ENCODE measurements at regions not wholly inside any gene's neighbourhood (a gene's known extent, or its start where the extent isn't known, plus 50 kb on each side); places are given as distances from the start of the nearest gene placed in this dataset.

- H3K14ac ChIP-seq (ENCODE audit: insufficient read length), result no peak overlapping the region
- TF ChIP-seq GTF2F1 (IDR thresholded peaks at IDR 0.05; ENCODE audit: borderline replicate concordance, low read depth, low read length), result no peak
- TF ChIP-seq NRF1 (IDR thresholded peaks at IDR 0.05; ENCODE audit: low read depth, low read length), result no peak
- TF ChIP-seq HDAC2 (IDR thresholded peaks at IDR 0.05; ENCODE audit: borderline replicate concordance in 1 of 2, low read depth in 2 of 2, low read length in 2 of 2), result no peak
- TF ChIP-seq RXRA (IDR thresholded peaks at IDR 0.05; ENCODE audit: insufficient read depth, low read depth, low read length), result no peak
- TF ChIP-seq CTBP2 (IDR thresholded peaks at IDR 0.05; ENCODE audit: borderline replicate concordance, insufficient read depth, insufficient read length, low read length), result no peak
- no peak for TF ChIP-seq ASH2L (IDR thresholded peaks at IDR 0.05; ENCODE audit: low read length)
- no peak for TF ChIP-seq EGR1 (IDR thresholded peaks at IDR 0.05; ENCODE audit: borderline replicate concordance, low read depth, low read length)
- TF ChIP-seq E2F6 (IDR thresholded peaks at IDR 0.05), result no peak
- TF ChIP-seq YY1 (IDR thresholded peaks at IDR 0.05; ENCODE audit: low read depth, low read length), result no peak
- no peak for TF ChIP-seq GABPA (IDR thresholded peaks at IDR 0.05; ENCODE audit: borderline replicate concordance, insufficient read depth, low read length)
- no peak for TF ChIP-seq RBBP5 (IDR thresholded peaks at IDR 0.05; ENCODE audit: borderline replicate concordance, low read depth, low read length)
- no peak for TF ChIP-seq TCF12 (IDR thresholded peaks at IDR 0.05; ENCODE audit: low read depth, low read length)
- H2AK5ac ChIP-seq (ENCODE audit: low read depth, low read length), result no peak overlapping the region
- H3K4me3 ChIP-seq (ENCODE audit: extremely low read depth in 1 of 4, insufficient read depth in 2 of 4, low read depth in 3 of 4, low read length in 4 of 4), result no peak overlapping the region
- no peak overlapping the region for H2BK5ac ChIP-seq (ENCODE audit: low read depth, low read length)
- FAIRE-seq, result no peak
- no peaks in the 10 kb centered on the region for H4K20me1 ChIP-seq (replicated peaks in 1 of 2; ENCODE audit: control insufficient read depth in 1 of 2, insufficient read depth in 2 of 2, low read length in 2 of 2)
- no peak for DNase-seq (ENCODE audit: low read depth in 1 of 2, low spot score in 2 of 2)
- H3K27ac ChIP-seq (ENCODE audit: low read depth, low read length), result no peak overlapping the region
- no peak overlapping the region for H3K18ac ChIP-seq (ENCODE audit: extremely low read depth, low read length)
- H3K27me3 ChIP-seq (replicated peaks in 1 of 4; ENCODE audit: control insufficient read depth in 3 of 4, extremely low read depth in 1 of 4, insufficient read depth in 3 of 4, low read length in 3 of 4), result no peaks in the 10 kb centered on the region
- no peak overlapping the region for H2AFZ ChIP-seq (ENCODE audit: low read length)
- H3K9ac ChIP-seq (replicated peaks in 1 of 4; ENCODE audit: extremely low read depth in 1 of 4, low read depth in 3 of 4, low read length in 3 of 4), result no peak overlapping the region
- H3K9me3 ChIP-seq (ENCODE audit: insufficient read depth in 2 of 2, low read depth in 1 of 2, low read length in 1 of 2), result no peaks in the 10 kb centered on the region
- H3K4me1 ChIP-seq (replicated peaks in 1 of 4; ENCODE audit: control insufficient read depth in 3 of 4, insufficient read depth in 4 of 4, low read length in 3 of 4), result no peaks in the 10 kb centered on the region
- no peak overlapping the region for H2BK15ac ChIP-seq (ENCODE audit: low read length)
- H3K4ac ChIP-seq (replicated peaks; ENCODE audit: insufficient read length, low read depth, low read length), result no peak overlapping the region
- H3K79me2 ChIP-seq (ENCODE audit: control insufficient read depth in 1 of 2, insufficient read depth in 2 of 2, low read length in 2 of 2), result no peaks in the 10 kb centered on the region
- no peak overlapping the region for H2BK12ac ChIP-seq (ENCODE audit: low read depth, low read length)
- no peak overlapping the region for H3K4me2 ChIP-seq (ENCODE audit: insufficient read depth in 1 of 2, low read depth in 2 of 2, low read length in 2 of 2)
- no peaks in the 10 kb centered on the region for H3K79me1 ChIP-seq (ENCODE audit: low read depth, low read length)
- no peaks in the 10 kb centered on the region for H3K23me2 ChIP-seq (ENCODE audit: low read depth, low read length)
- H4K91ac ChIP-seq (replicated peaks; ENCODE audit: insufficient read length, low read length), result no peak overlapping the region
- H2BK120ac ChIP-seq (replicated peaks; ENCODE audit: low read depth, low read length), result no peak overlapping the region
- H2BK20ac ChIP-seq (ENCODE audit: low read length), result no peak overlapping the region
- no peak overlapping the region for H4K5ac ChIP-seq (ENCODE audit: insufficient read length, low read depth, low read length)
- 96% methylated on average over 4 of the region's 4 CpGs; no CpG with 5 or more reads in 1 of the 2 experiments for WGBS, 2 experiments (ENCODE audit: extremely low coverage in 1 of 2, insufficient coverage in 1 of 2, insufficient read length in 1 of 2, insufficient replicate concordance in 2 of 2, low coverage in 1 of 2, low lambda C conversion rate in 2 of 2, missing lambda C conversion rate in 1 of 2)
- H3K23ac ChIP-seq (ENCODE audit: insufficient read length), result no peak overlapping the region
- H3K56ac ChIP-seq (replicated peaks; ENCODE audit: insufficient read length, low read depth, low read length), result no peak overlapping the region
- ChIA-PET CTCF (ENCODE audit: partially characterized antibody) (no interaction called here), POLR2A (ENCODE audit: partially characterized antibody) (no interaction called here)
- no peaks in the 10 kb centered on the region for H3K36me3 ChIP-seq (ENCODE audit: control insufficient read depth in 2 of 4, insufficient read depth in 4 of 4, low read length in 3 of 4)
- H4K8ac ChIP-seq (ENCODE audit: extremely low read depth, insufficient read depth, low read length), result no peak overlapping the region
Measured at GRCh38 chr6:145118224-145118623, 617.1 kb downstream of the EPM2A start.

All from H1 (cell line).